ENCODE measurements at regions not wholly inside any gene's neighbourhood (a gene's known extent, or its start where the extent isn't known, plus 50 kb on each side); places are given as distances from the start of the nearest gene placed in this dataset.

DNA sequence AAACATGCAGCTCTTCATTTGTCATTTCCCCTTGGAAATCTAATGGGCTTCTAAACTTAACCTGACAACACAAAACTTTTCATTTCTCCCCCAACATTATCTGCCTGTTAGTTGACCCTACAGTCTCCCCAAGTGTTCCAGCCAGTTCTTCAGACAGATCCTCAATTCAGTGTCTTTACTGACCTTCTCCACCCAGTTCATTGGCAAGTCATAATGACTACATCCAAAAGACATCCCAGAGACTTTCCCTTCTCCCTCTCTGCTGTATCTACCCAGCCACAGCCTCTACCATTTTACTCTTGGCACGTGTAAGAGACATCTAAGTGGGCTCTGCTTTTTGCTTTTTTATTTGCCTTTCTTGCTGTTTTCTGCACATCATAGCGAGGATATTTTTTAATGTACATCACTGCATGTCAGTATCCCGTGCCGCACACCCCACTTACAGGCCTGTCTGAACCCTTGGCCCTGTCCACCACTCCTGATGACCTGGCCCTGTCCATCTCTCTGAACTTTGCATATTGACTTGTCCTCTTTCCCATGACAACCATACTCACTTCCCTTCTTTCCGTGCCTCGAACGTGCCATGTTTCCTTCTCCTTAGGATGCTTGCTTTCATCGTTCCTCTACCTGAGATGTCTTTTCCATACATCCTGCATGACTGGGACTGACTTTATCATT, 391.9 kb downstream of the IRS2 start:
- Histone ChIP-seq H3K27me3 (ENCODE audit: insufficient read depth, low read length) (no peaks in the 10 kb centered on the region), H3K4me1 (ENCODE audit: insufficient read depth, low read length) (peaks cover 50% of the 10 kb centered on the region), H3K9me3 (ENCODE audit: low read depth, low read length) (no peaks in the 10 kb centered on the region), H3K4me3 (ENCODE audit: low read length) (no peak overlapping the region)

DNA sequence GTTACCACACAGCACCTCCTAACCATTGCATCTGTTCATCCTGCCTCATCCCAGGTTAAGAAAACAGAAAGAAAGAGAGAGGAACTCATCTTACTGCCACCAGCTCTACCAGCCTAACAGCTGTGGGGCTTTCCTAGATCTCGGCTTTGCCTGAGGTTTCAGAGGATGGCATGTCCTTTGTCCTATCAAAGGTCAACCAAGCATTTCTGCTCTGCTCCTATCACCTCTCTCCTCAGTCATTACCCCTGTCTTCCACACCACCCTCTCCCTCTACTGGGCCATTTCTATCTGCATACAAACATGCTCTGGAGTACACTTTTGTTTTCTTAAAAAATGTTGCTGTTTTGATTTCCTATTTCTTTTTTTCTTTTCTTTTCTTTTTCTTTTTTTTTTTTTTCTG, 393.3 kb downstream of the IRS2 start:
- H3K4me1 ChIP-seq (ENCODE audit: insufficient read depth, low read length), result peaks cover 47% of the 10 kb centered on the region
- H3K4me3 ChIP-seq (ENCODE audit: low read length), result no peak overlapping the region
- no peaks in the 10 kb centered on the region for H3K9me3 ChIP-seq (ENCODE audit: low read depth, low read length)
- no peaks in the 10 kb centered on the region for H3K27me3 ChIP-seq (ENCODE audit: insufficient read depth, low read length)

DNA sequence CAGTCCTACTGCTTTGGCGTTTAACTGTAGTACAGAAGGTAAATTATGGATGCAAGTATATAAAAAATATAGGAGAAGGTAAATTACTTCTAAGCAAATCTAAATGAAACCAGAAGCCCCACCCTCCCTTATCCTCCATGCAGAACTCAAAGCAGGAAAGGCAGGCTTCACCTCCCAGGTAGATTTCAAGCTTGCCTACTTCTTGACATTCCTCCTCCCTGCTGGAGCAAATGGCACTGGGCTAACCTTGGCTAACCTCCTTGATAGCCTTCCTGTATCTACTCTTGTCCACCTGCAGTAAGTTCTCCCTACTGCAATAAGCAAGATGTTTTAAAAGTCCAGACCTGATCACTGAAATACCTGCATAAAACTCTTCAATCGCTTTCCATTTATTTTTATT, 396.0 kb downstream of the IRS2 start:
- H3K4me1 ChIP-seq (ENCODE audit: insufficient read depth, low read length), result peaks cover 50% of the 10 kb centered on the region

DNA sequence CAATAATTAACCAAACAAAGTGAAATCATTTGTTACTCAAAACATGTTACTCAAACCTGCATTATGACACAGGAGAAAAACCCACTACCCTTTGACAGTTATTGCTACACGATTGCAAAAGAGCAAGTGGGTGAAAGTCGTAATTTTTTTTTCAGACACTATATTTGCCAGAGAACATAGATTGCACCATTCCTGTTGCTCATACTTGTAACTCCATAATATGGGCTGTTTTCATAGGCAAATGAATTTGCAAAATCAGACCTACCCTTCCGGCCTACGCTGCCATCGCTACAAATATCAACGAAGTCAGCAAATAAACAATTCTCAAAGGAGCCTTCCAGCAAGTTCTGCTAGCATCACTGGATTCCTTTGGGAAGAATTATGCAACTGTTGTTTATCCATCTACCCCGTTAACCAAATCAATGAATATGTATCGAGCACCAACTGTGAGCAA, 396.5 kb downstream of the IRS2 start:
- H3K27me3 ChIP-seq (ENCODE audit: insufficient read depth, low read length), result no peaks in the 10 kb centered on the region
- peaks cover 55% of the 10 kb centered on the region for H3K4me1 ChIP-seq (ENCODE audit: insufficient read depth, low read length)
- H3K9me3 ChIP-seq (ENCODE audit: low read depth, low read length), result no peaks in the 10 kb centered on the region
- H3K4me3 ChIP-seq (ENCODE audit: low read length), result no peak overlapping the region

More for the DNA sequence above, 396.0 kb downstream of the IRS2 start:
- no peaks in the 10 kb centered on the region for H3K27me3 ChIP-seq (ENCODE audit: insufficient read depth, low read length)
- no peaks in the 10 kb centered on the region for H3K9me3 ChIP-seq (ENCODE audit: low read depth, low read length)
- H3K4me3 ChIP-seq (ENCODE audit: low read length), result no peak overlapping the region

DNA sequence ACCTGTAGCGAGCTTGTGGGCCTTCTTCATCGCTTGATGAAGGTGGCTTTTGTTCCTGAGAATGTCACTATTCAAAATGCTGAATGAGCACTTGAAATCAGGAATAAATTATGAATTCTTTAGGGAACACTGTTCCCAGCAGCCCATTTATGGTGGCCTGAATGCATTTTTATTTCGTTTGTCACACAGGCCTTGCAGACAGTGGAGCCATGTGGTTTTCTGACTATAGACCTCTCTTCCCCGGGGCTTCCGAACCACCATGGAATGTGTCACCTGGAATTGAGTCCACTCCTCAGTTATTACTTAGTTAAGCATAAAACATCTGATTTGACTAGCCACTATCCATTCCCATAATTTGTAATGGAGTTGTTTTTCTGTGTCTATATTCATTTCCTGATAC, 396.9 kb downstream of the IRS2 start:
- Histone ChIP-seq H3K9me3 (ENCODE audit: low read depth, low read length) (no peaks in the 10 kb centered on the region), H3K4me1 (ENCODE audit: insufficient read depth, low read length) (peaks cover 59% of the 10 kb centered on the region), H3K4me3 (ENCODE audit: low read length) (no peak overlapping the region), H3K27me3 (ENCODE audit: insufficient read depth, low read length) (no peaks in the 10 kb centered on the region)

DNA sequence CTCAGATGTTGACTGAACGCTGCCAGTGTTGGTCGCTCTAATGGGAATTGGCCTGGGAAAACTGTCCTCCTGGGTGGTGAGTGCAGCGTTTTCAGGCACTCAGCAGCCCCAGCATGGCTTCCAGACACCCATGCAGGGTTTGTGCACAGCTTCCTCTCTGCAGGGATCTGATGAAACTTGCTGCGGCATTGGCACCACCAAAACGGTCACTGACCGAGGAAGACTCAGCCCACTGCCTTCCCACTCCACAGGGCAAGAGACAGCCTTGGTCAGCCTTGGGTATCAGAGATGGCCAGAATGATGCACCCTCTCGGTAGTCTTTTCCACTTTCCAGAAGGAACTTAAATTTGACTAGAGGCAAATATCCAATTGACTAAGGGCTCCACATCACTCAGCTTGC, 398.9 kb downstream of the IRS2 start:
- Histone ChIP-seq H3K9me3 (ENCODE audit: low read depth, low read length) (no peaks in the 10 kb centered on the region), H3K4me3 (ENCODE audit: low read length) (no peak overlapping the region), H3K4me1 (ENCODE audit: insufficient read depth, low read length) (peaks cover 58% of the 10 kb centered on the region), H3K27me3 (ENCODE audit: insufficient read depth, low read length) (no peaks in the 10 kb centered on the region)

DNA sequence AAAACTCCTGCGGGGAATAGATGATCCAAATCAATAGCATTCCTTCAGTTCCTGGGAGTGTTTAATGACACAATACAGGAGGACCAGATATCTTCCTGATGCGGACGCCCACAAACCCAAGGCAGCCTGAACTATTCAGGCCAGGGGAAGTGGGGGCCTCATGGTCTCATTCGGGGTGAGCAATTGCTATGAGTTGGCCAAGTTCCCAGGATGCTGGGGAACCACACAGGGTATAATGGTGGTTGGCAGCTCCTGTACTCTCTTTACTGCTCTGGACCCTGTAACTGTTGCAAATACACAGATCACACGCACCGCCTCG, 401.2 kb downstream of the IRS2 start:
- Histone ChIP-seq H3K4me3 (ENCODE audit: low read length) (no peak overlapping the region), H3K4me1 (ENCODE audit: insufficient read depth, low read length) (peaks cover 52% of the 10 kb centered on the region), H3K9me3 (ENCODE audit: low read depth, low read length) (no peaks in the 10 kb centered on the region), H3K27me3 (ENCODE audit: insufficient read depth, low read length) (no peaks in the 10 kb centered on the region)

DNA sequence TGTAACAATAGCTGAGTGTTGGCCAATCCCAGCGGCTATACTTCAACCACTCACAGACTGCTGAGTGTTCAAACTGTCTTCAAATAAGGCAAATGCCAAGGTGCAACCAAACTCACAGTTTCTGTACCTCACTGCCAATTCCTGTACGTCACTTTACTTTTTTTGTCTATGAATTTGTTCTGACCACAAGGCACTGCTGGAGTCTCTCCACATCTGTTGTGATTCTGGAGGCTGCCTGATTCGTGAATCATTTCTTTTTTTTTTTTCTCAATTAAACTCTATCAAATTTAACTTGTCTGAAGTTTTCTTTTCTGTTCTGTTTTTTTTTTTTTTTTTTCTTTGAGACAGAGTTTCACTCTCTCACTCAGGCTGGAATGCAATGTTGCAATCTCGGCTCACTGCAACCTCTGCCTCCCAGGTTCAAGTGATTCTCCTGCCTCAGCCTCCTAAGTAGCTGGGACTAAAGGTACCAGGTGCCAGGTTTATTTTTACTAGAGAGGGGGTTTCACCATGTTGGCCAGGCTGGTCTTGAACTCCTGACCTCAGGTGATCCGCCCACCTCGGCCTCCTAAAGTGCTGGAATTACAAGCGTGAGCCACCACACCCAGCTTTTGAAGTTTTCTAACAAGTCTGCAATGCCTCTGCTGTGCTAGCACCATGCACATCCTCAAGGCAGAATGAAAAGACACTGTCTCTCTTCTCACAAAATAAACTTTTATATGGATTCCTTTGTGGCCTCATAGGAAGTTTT, 401.7 kb downstream of the IRS2 start:
- Histone ChIP-seq H3K27me3 (ENCODE audit: insufficient read depth, low read length) (no peaks in the 10 kb centered on the region), H3K9me3 (ENCODE audit: low read depth, low read length) (no peaks in the 10 kb centered on the region), H3K4me1 (ENCODE audit: insufficient read depth, low read length) (peaks cover 48% of the 10 kb centered on the region), H3K4me3 (ENCODE audit: low read length) (no peak overlapping the region)

DNA sequence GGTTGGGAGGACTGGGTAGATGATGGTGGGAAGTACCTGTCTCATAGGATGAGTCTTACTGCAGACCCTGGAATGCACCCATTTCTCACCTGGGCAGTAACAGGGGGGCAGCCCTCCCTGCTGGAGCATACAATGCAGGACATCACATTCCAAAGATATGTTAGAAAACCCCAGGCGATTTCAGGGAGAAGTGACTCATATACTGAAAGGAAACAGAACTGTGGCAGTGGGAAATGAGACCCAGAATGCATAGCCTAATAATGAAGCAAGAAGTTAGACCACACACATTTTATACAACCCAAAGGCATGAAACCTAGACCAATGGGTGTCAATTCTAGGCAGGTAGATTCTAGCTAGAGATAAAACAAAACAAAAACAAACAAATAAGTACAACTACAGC, 402.7 kb downstream of the IRS2 start:
- H3K4me3 ChIP-seq (ENCODE audit: low read length), result no peak overlapping the region
- H3K4me1 ChIP-seq (ENCODE audit: insufficient read depth, low read length), result peaks cover 40% of the 10 kb centered on the region
- H3K9me3 ChIP-seq (ENCODE audit: low read depth, low read length), result no peaks in the 10 kb centered on the region
- no peaks in the 10 kb centered on the region for H3K27me3 ChIP-seq (ENCODE audit: insufficient read depth, low read length)

DNA sequence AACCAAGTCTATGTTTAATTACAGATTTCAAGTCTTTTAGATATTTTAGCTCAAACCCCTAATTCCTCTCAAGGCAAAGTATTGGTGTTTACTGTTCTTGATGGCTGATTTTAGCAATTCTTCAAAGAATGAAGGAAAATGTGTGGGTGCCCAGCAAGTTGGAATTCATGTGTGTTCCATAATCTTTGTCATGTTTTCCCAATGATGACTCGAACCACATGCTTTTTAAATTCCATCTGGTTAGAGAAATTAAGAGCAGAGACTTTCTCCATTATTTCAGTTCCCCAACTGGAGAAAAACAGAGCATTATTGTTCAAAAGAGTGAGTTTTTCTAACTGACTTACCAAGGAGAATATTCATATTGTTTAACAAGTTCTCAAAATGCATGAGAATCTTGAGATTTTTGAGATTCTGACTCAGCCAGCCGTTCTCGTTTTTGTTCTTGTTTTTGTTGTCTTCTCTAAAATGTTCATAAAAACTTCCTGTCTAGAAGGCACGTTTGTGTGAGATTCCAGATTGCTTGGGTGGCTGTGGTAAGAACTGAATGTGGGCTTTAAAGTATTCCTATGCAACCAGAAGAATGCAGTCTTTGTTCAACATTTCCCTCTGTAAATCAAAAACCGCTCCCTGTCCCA, 404.7 kb downstream of the IRS2 start:
- no peaks in the 10 kb centered on the region for H3K27me3 ChIP-seq (ENCODE audit: insufficient read depth, low read length)
- H3K9me3 ChIP-seq (ENCODE audit: low read depth, low read length), result no peaks in the 10 kb centered on the region
- H3K4me1 ChIP-seq (ENCODE audit: insufficient read depth, low read length), result peaks cover 29% of the 10 kb centered on the region
- H3K4me3 ChIP-seq (ENCODE audit: low read length), result no peak overlapping the region

DNA sequence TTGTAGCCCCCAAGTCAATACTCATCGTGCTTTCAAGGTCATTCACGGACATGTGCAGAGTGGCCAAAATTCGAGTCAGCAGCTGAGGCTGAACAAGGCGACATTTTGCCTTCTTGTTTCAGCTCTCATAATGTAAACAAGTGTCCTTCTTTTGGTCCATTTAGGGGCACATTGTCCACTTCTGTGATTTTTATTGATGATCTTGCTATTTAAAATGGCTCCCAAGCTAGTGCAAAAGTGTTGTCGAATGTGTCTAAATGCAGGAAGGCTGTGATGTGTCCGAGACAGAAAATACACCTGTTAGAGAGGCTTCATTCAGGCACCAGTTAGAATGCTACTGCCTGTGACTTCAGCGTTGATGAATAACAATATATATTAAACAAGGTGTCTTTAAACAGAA, 405.9 kb downstream of the IRS2 start:
- Histone ChIP-seq H3K4me1 (ENCODE audit: insufficient read depth, low read length) (peaks cover 25% of the 10 kb centered on the region), H3K27me3 (ENCODE audit: insufficient read depth, low read length) (no peaks in the 10 kb centered on the region), H3K4me3 (ENCODE audit: low read length) (no peak overlapping the region), H3K9me3 (ENCODE audit: low read depth, low read length) (no peaks in the 10 kb centered on the region)

DNA sequence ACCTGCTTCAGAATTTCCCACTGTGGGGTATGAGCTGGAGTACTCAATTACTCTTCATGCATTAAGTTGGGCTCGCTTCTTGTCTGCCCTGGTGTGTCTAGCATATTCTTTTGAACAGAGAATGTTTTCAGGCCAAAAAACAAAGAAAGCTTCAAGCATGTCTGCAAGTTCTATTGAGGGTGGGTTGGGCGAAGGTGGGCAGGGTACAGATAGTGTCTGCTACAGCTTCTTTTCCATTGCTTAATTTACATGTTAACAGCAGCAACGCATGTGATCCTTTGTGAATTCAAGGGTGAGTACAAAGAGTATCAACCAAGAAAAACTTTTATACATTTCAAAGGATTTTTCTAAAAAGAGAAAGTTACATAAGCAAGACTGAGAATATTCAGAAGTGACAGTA, 406.5 kb downstream of the IRS2 start:
- Histone ChIP-seq H3K4me3 (ENCODE audit: low read length) (no peak overlapping the region), H3K4me1 (ENCODE audit: insufficient read depth, low read length) (peaks cover 20% of the 10 kb centered on the region), H3K9me3 (ENCODE audit: low read depth, low read length) (no peaks in the 10 kb centered on the region)

DNA sequence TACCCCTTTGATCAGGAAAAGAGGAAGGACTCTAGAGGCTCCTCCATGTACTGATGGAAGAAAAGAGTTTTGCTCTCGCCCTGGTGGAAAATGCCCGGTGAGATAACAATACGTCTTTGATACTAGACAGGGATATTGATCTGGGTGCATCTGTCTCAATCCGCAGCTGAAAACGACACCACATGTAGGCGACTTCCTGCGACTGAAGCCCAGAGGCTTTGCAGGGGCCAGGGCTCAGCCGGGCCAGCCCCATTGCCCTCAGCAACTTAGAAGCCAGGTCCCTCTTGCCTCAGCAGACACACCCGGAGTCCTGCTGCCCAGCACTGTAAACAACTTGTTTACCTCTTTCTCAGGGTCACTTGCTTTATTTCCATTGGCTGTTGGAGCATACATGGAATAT, 409.4 kb downstream of the IRS2 start:
- Histone ChIP-seq H3K4me1 (ENCODE audit: insufficient read depth, low read length) (peaks cover 2% of the 10 kb centered on the region), H3K4me3 (ENCODE audit: low read length) (no peak overlapping the region), H3K27me3 (ENCODE audit: insufficient read depth, low read length) (no peaks in the 10 kb centered on the region), H3K9me3 (ENCODE audit: low read depth, low read length) (no peaks in the 10 kb centered on the region)

More for the DNA sequence above, 406.5 kb downstream of the IRS2 start:
- no peaks in the 10 kb centered on the region for H3K27me3 ChIP-seq (ENCODE audit: insufficient read depth, low read length)

DNA sequence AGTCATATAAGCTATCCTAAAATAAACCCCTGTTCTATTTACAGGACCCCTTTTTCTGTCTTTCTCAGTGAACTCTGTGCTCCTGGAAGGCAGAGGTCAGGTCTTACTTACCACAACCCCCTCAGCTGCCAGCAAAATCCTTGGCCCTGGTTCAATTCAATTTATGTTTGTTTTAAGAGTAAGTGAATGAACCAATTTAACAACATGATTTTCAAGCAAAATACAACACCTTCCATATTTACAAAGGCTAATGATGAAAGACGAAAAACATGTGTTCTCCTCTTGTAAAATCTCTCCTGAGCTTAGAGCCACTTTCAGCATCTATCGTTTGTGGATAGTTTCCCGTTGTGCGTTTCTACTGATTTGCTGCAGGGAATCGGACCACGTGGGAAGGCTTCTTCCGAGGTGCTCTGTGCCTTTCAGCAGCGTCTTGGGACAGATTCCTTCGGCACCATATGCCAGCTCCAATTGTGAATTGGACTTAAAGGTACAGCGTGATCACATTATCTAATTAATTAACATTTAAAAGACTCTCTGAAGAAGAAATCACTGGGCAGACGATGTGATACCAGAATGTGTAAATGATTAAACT, 411.7 kb downstream of the IRS2 start:
- no peaks in the 10 kb centered on the region for H3K9me3 ChIP-seq (ENCODE audit: low read depth, low read length)
- no peak overlapping the region for H3K4me3 ChIP-seq (ENCODE audit: low read length)
- no peaks in the 10 kb centered on the region for H3K27me3 ChIP-seq (ENCODE audit: insufficient read depth, low read length)
- H3K4me1 ChIP-seq (ENCODE audit: insufficient read depth, low read length), result no peaks in the 10 kb centered on the region

DNA sequence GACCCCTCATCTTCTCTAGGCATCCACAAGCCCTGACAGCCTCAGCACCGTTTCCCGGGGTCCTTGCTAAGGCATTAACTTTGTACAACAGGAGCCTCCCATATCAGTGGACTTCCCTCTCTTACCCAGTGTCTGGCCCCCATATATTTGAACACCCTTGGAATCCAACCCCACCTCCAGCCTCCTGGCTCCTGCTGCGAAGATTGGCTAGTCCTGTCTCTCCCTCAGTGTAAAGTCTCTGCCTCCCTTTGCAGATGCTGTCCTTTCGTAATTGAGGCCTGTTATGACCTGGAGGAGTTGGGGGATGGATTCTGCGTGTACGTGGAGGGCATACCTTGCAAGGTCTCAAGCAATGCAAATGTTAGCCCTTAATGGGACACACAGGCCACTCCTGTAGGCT, 413.7 kb downstream of the IRS2 start:
- no peak overlapping the region for H3K4me3 ChIP-seq (ENCODE audit: low read length)
- no peaks in the 10 kb centered on the region for H3K9me3 ChIP-seq (ENCODE audit: low read depth, low read length)
- H3K4me1 ChIP-seq (ENCODE audit: insufficient read depth, low read length), result no peaks in the 10 kb centered on the region
- no peaks in the 10 kb centered on the region for H3K27me3 ChIP-seq (ENCODE audit: insufficient read depth, low read length)

Measured in mononuclear cell (primary cell).